Activated naive CD8-positive, alpha-beta T cell treated with anti-CD3 and anti-CD28 coated beads, Interleukin-2, amount 50 U/mL, for 24 hours (primary cell): ENCODE measurements at regions not wholly inside any gene's neighbourhood (a gene's known extent, or its start where the extent isn't known, plus 50 kb on each side); places are given as distances from the start of the nearest gene placed in this dataset.

Experiments
- ATAC-seq: fragments of 150-1000 bp; cut with Tn5 transposase; one replicate; pipeline ENCODE4 v1.10.0; 2021
- DNase-seq: peaks from one replicate; pipeline ENCODE4 v3.0.0; 2021
- H3K27ac Mint-ChIP-seq: one replicate; pipeline ENCODE4 v1.8.0; 2021; ENCODE audit warnings: mild to moderate bottlenecking, mixed read lengths
- H3K27me3 Mint-ChIP-seq: one replicate; pipeline ENCODE4 v1.8.0; 2021; ENCODE audit warnings: mixed read lengths
- H3K36me3 Mint-ChIP-seq: one replicate; pipeline ENCODE4 v1.8.0; 2021; ENCODE audit warnings: low read depth, mixed read lengths
- H3K4me1 Mint-ChIP-seq: one replicate; pipeline ENCODE4 v1.8.0; 2021; ENCODE audit warnings: mixed read lengths
- H3K4me3 Mint-ChIP-seq: one replicate; pipeline ENCODE4 v1.8.0; 2021; ENCODE audit warnings: mild to moderate bottlenecking, moderate library complexity, mixed read lengths
- H3K9me3 Mint-ChIP-seq: one replicate; pipeline ENCODE4 v1.8.0; 2021; ENCODE audit warnings: mixed read lengths

- Mint-ChIP-seq H3K4me3 (no peak overlapping the region), H3K27me3 (peaks cover 2% of the 10 kb centered on the region), H3K36me3 (no peaks in the 10 kb centered on the region), H3K27ac (no peak overlapping the region), H3K4me1 (no peaks in the 10 kb centered on the region), H3K9me3 (peaks cover 19% of the 10 kb centered on the region)
- DNase-seq (no peak), ATAC-seq (no peak)
These were observed 75.8 kb downstream of the CCDC34 start for GRCh38 chr11:27287205-27287604.

DNA sequence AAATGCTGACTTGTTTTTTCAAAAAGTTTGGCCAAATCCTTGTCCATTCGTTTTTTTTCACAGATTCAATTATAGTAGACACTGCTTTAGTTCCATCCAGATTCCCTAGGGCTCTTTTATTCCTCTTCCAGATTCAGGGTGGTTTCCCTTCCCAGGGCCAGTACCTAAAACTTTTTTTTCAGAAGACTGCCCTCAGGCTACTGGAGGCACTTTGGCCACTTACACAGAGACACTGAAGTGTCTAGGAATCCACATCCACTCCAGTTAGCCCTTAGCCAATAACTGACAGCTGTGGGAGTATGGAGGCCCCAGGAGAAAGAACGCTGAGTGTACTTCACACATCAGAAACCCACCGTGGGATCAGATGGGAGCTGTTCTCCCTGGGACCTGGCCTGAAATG lies 77.3 kb downstream of the CCDC34 start:
- DNase-seq, result no peak
- no peak overlapping the region for H3K27ac Mint-ChIP-seq
- H3K9me3 Mint-ChIP-seq, result peaks cover 6% of the 10 kb centered on the region
- H3K4me3 Mint-ChIP-seq, result no peak overlapping the region
- H3K27me3 Mint-ChIP-seq, result peaks cover 2% of the 10 kb centered on the region
- H3K36me3 Mint-ChIP-seq, result no peaks in the 10 kb centered on the region
- no peak for ATAC-seq
- no peaks in the 10 kb centered on the region for H3K4me1 Mint-ChIP-seq

DNA sequence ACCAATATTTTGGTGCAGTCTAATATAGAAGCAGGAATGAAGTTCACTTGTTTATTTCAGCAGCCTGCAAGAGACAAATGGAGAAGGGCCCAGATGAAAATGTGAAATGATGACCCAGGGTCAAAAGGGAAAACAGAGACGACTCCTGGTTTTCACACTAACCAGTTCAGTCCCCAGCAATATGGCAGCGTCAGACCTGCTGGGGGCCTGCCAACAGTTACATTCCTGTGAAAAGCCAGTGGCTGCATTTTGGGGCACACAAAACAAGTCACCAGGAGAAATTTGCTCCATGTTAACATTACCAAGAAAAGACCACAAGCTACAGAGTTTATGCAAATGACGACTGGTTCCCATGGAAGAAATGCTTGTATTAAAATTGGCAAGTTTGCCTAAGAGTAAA lies 80.2 kb downstream of the CCDC34 start:
- Mint-ChIP-seq H3K4me1 (no peaks in the 10 kb centered on the region), H3K4me3 (no peak overlapping the region), H3K27me3 (peaks cover under 1% of the 10 kb centered on the region), H3K27ac (no peak overlapping the region), H3K9me3 (no peaks in the 10 kb centered on the region), H3K36me3 (no peaks in the 10 kb centered on the region)
- no peak for ATAC-seq
- no peak for DNase-seq

GRCh38 chr11:27281740-27282590 lies 81.0 kb downstream of the CCDC34 start:
- DNase-seq (no peak), ATAC-seq (no peak)
- Mint-ChIP-seq H3K4me1 (no peaks in the 10 kb centered on the region), H3K9me3 (no peaks in the 10 kb centered on the region), H3K4me3 (no peak overlapping the region), H3K27me3 (peaks cover 5% of the 10 kb centered on the region), H3K36me3 (no peaks in the 10 kb centered on the region), H3K27ac (no peak overlapping the region)

DNA sequence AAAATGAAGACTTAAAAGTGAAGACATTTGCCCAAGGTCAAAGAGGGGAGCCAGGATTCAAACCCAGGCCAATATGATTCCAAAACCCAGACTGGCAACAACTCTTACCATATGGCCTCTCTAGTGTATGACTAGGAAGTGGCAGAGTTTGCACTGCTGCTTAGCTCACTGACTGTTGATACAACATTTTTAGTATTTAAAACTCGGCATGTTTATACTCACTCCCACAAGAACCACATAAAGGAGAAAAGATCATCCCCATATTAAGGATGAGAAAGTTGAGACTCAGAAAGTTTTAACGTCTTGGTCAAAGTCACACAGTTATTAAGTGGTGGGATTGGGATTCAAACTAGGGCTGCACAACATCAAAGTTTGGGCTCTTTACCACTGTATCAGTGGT lies 81.7 kb downstream of the CCDC34 start:
- no peak for ATAC-seq
- Mint-ChIP-seq H3K27ac (no peak overlapping the region), H3K36me3 (no peaks in the 10 kb centered on the region), H3K4me3 (no peak overlapping the region), H3K27me3 (peaks cover 5% of the 10 kb centered on the region), H3K4me1 (no peaks in the 10 kb centered on the region), H3K9me3 (no peaks in the 10 kb centered on the region)
- DNase-seq, result no peak

GRCh38 chr11:27280140-27280539 lies 82.9 kb downstream of the CCDC34 start:
- no peak for ATAC-seq
- H3K9me3 Mint-ChIP-seq, result no peaks in the 10 kb centered on the region
- H3K4me1 Mint-ChIP-seq, result no peaks in the 10 kb centered on the region
- peaks cover 5% of the 10 kb centered on the region for H3K27me3 Mint-ChIP-seq
- H3K27ac Mint-ChIP-seq, result no peak overlapping the region
- no peaks in the 10 kb centered on the region for H3K36me3 Mint-ChIP-seq
- H3K4me3 Mint-ChIP-seq, result no peak overlapping the region
- no peak for DNase-seq

GRCh38 chr11:27279460-27279859 lies 83.6 kb downstream of the CCDC34 start:
- Mint-ChIP-seq H3K27ac (no peak overlapping the region), H3K36me3 (no peaks in the 10 kb centered on the region), H3K9me3 (no peaks in the 10 kb centered on the region), H3K4me1 (no peaks in the 10 kb centered on the region), H3K27me3 (peaks cover 5% of the 10 kb centered on the region), H3K4me3 (no peak overlapping the region)
- no peak for DNase-seq
- ATAC-seq, result no peak

DNA sequence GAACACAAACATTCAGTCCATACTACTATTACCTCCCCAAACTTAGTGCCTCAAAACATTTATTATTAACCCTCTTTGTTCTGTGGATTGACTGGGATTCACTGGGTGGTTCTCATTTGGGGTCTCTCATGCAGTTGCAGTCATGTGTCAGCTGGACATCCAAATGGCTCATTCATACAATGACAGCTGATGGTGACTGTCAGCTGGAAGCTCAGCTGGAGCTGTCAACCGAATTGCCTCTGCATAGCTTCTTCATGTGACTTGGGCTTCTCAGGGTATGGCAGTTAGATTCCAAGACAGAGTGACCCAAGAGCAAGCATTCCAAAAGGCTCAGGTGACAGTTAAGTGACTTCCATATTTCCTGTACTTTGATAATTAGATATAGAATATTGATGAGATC lies 85.2 kb downstream of the CCDC34 start:
- no peak for ATAC-seq
- Mint-ChIP-seq H3K9me3 (no peaks in the 10 kb centered on the region), H3K27me3 (peaks cover 8% of the 10 kb centered on the region), H3K27ac (no peak overlapping the region), H3K36me3 (no peaks in the 10 kb centered on the region), H3K4me1 (no peaks in the 10 kb centered on the region), H3K4me3 (no peak overlapping the region)
- no peak for DNase-seq

DNA sequence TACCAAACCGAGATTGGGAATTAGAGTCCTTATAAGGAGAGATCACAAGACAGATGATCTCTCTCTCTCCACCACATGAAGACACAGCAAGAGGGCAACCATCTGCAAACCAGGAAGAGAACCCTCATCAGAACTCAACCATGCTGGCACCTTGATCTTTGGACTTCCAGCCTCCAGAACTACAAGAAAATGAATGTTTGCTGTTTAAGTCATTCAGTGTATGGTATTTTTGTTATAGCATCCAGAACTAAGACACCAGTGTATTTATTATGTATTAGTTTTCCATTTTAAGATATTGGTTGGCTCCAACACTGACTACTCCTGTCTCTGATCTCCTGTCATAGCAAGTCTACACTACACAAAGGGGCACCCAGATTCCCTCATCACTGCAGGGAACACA lies 86.9 kb downstream of the CCDC34 start:
- Mint-ChIP-seq H3K4me3 (no peak overlapping the region), H3K27me3 (peaks cover 14% of the 10 kb centered on the region), H3K4me1 (no peaks in the 10 kb centered on the region), H3K9me3 (peaks cover 13% of the 10 kb centered on the region), H3K27ac (no peak overlapping the region), H3K36me3 (no peaks in the 10 kb centered on the region)
- ATAC-seq, result no peak
- no peak for DNase-seq

DNA sequence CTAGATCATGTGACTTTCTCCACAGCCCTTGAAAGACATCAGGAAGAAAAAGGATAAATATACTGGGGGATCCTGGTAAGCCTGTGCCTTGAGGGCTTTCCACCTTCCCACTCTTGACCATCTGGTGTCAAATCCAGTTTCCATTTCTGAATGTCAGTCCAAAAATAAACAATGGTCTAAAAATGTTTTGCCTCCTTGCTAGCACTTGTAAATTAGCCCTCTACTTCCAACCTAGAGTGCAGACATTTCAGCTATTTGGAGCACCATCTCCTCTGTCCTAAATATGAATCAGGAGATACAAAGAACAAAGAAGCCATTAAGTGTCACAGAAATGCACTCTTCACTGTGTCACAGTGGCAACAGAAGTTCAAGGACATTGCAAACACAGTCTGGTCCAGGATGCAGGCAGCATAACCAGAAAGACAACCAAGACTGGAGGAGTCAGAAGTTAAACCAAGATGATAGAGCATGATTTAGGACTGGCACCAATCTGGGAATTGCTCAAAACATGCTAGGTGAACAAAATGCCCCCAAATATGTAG lies 88.1 kb downstream of the CCDC34 start:
- no peak overlapping the region for H3K4me3 Mint-ChIP-seq
- H3K4me1 Mint-ChIP-seq, result no peaks in the 10 kb centered on the region
- peaks cover 17% of the 10 kb centered on the region for H3K9me3 Mint-ChIP-seq
- DNase-seq (no peak), ATAC-seq (no peak)
- no peak overlapping the region for H3K27ac Mint-ChIP-seq
- H3K36me3 Mint-ChIP-seq, result no peaks in the 10 kb centered on the region
- peaks cover 14% of the 10 kb centered on the region for H3K27me3 Mint-ChIP-seq

DNA sequence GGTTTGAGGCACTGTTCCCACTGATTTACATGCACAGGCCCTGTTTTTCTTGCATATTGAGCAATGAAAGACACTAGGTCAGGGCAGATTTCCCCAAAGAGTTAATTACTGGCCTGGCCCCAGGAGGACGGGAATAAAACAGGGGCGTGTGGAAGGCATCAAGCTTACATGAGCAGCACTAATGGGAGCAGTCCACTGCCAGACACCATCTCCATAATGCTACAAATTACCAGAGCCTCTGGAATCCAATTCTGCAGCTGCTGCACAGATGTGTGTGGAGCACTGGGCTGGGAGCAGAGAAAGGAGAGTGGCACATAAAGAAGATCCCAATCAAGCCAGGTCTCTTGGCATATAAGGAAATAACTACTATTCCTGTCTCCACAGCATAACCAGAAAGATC lies 96.9 kb downstream of the CCDC34 start:
- Mint-ChIP-seq H3K27ac (no peak overlapping the region), H3K27me3 (peaks cover 2% of the 10 kb centered on the region), H3K36me3 (no peaks in the 10 kb centered on the region), H3K9me3 (peaks cover 4% of the 10 kb centered on the region), H3K4me3 (no peak overlapping the region), H3K4me1 (no peaks in the 10 kb centered on the region)
- ATAC-seq, result no peak
- DNase-seq, result no peak

- ATAC-seq, result no peak
- peaks cover 4% of the 10 kb centered on the region for H3K27me3 Mint-ChIP-seq
- no peaks in the 10 kb centered on the region for H3K36me3 Mint-ChIP-seq
These were observed 99.0 kb downstream of the CCDC34 start for GRCh38 chr11:27263986-27264385.

GRCh38 chr11:27263046-27263445 lies 100.0 kb downstream of the CCDC34 start:
- no peaks in the 10 kb centered on the region for H3K4me1 Mint-ChIP-seq

More at GRCh38 chr11:27263986-27264385, 99.0 kb downstream of the CCDC34 start:
- no peak overlapping the region for H3K27ac Mint-ChIP-seq
- H3K4me1 Mint-ChIP-seq, result no peaks in the 10 kb centered on the region
- no peaks in the 10 kb centered on the region for H3K9me3 Mint-ChIP-seq
- no peak overlapping the region for H3K4me3 Mint-ChIP-seq
- no peak for DNase-seq

DNA sequence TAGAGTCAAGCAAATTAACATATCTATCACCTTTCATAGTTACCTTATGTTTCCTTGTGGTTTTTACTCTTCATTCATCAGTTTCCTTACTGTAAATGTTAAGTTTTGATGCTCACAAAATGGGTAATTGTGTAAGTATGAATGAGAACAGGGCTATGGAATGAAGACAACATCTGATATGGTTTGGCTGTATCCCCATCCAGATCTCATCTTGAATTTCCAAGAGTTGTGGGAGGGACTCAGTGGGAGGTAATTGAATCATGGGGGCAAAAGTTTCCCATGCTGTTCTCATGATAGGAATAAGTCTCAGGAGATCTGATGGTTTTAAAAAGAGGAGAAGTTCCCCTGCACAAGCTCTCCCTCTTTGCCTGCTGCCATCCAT lies 107.6 kb downstream of the CCDC34 start:
- ATAC-seq (no peak), DNase-seq (no peak)
- Mint-ChIP-seq H3K9me3 (no peaks in the 10 kb centered on the region), H3K36me3 (no peaks in the 10 kb centered on the region), H3K4me1 (no peaks in the 10 kb centered on the region), H3K27ac (no peak overlapping the region), H3K4me3 (no peak overlapping the region), H3K27me3 (peaks cover 12% of the 10 kb centered on the region)

More at GRCh38 chr11:27263046-27263445, 100.0 kb downstream of the CCDC34 start:
- ATAC-seq (no peak), DNase-seq (no peak)
- Mint-ChIP-seq H3K4me3 (no peak overlapping the region), H3K27me3 (peaks cover 4% of the 10 kb centered on the region), H3K36me3 (no peaks in the 10 kb centered on the region), H3K27ac (no peak overlapping the region), H3K9me3 (no peaks in the 10 kb centered on the region)

DNA sequence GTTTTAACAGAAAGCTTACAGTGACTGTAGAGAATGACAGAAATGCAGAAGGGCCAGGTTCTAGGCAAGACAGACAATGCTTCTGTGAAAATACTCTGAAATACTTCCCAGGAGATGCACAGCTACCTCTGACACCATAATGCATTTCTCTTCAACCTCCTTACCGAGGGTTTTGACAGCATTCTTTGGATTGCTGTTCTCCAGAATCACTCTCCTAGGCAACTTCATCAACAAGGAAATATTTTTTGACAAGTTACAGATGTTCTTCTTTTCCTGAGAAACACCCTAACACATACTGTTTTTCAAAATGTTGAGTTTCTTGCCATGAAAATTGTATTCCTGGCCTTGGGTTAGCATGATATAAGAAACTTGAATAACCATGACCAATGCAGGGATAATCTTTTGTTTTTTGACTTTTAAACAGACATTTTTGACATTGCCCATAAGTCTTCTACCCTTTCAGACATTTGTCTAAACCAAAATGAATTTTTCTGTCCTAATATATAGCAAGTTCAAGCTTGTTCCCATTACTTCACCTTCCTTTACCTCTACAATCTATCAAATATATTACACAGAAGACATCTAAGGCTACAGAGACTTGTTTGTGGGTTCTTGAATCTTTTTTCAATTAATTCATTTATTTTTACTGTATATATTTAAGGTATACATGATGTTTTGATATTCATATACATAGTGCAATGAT lies 108.1 kb downstream of the CCDC34 start:
- Mint-ChIP-seq H3K4me3 (no peak overlapping the region), H3K27me3 (peaks cover 12% of the 10 kb centered on the region), H3K9me3 (no peaks in the 10 kb centered on the region), H3K27ac (no peak overlapping the region), H3K4me1 (no peaks in the 10 kb centered on the region), H3K36me3 (no peaks in the 10 kb centered on the region)
- ATAC-seq, result no peak
- no peak for DNase-seq
